B cell (primary cell): ENCODE measurements at regions not wholly inside any gene's neighbourhood (a gene's known extent, or its start where the extent isn't known, plus 50 kb on each side); places are given as distances from the start of the nearest gene placed in this dataset.

ENCODE experiments used
- CTCF ChIP-seq: fragments of 200-600 bp; IDR thresholded peaks from one replicate; pipeline ENCODE4 v1.8.0; 2022; ENCODE audit warnings: antibody characterized with exemption, mild to moderate bottlenecking
- EZH2 ChIP-seq: IDR thresholded peaks from 2 replicates; pipeline ENCODE4 v1.6.1; 2012; ENCODE audit warnings: borderline replicate concordance, low read depth, mild to moderate bottlenecking, moderate library complexity, low read length; ENCODE audit not compliant: insufficient read depth, poor library complexity, severe bottlenecking

GRCh38 chr5:2125171-2125900 lies 242.6 kb upstream of the IRX4 start:
- TF ChIP-seq EZH2 (no peak), CTCF (no peak)
